ENCODE measurements at regions not wholly inside any gene's neighbourhood (a gene's known extent, or its start where the extent isn't known, plus 50 kb on each side); places are given as distances from the start of the nearest gene placed in this dataset.

DNA sequence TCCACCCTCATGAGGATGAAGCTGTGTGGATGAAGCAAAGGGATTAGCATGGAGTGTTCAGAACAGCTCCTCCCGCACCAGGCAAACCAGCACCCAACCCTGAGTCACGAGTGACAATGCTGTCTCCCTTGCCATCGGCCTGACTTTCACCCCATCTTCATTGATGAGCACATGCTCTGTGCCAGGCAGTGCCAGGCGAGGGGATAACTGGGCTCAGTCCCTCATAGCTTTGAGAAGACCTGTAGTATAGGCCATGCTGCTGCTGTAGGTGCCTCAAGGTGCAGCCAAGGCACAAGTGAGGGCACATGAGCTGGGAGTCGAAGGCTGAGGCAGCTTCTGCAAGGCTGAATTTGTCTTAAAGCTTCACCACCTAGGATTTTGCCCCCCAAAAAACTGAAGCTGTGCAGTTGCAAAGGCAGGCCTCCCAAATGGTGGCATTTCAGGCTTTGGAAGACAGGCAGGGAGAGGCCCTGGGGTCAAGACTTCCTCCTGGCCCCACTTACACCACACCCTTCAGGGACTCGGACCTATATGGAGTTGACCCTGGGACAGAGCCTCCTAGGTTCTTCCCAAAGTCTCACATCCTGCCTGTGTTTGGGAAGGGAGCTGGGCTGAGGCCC lies 54.2 kb upstream of the GDF10 start:
- no peak for DNase-seq (ENCODE audit: low read depth in 4 of 4, low spot score in 3 of 4)

DNA sequence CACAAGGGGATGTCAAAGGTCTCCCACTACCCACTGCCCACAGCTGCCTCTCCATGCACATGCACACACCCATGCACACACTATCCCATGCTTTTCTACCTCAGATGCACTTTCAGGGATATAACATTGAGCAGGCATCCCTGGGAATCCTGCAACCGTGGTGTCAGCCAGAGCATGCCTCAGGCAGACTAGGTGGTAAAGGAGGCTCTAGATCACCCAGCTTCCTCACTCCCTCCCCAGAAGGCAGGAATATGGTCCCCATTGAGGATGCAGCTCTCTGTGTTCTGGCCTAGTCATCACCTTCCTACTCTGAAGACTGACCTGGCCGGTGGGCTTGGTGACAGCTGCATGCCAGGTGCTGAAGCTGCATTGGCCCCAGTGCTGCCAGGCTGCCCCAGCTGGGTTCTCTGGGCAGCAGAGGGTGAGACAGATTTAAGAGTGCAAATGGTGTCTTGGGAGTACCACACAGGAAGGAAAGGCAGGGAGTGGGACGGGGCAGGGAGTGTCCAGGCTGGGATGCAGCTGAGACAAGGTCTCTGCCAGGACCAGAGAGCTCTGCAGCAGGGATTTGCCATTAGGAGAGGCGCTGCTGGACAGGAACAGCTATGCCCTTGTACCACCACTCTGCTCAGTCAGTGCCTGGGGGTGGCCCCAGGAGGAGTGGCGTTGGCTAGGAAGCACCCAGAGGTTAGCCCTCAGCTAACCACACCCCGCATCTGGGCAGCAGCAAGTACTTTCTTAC lies 53.4 kb upstream of the GDF10 start:
- DNase-seq (ENCODE audit: low read depth in 4 of 4, low spot score in 3 of 4), result no peak

- no peak for DNase-seq (ENCODE audit: low read depth in 4 of 4, low spot score in 3 of 4)
Measured at GRCh38 chr10:47247148-47248059, 52.6 kb upstream of the GDF10 start.

DNA sequence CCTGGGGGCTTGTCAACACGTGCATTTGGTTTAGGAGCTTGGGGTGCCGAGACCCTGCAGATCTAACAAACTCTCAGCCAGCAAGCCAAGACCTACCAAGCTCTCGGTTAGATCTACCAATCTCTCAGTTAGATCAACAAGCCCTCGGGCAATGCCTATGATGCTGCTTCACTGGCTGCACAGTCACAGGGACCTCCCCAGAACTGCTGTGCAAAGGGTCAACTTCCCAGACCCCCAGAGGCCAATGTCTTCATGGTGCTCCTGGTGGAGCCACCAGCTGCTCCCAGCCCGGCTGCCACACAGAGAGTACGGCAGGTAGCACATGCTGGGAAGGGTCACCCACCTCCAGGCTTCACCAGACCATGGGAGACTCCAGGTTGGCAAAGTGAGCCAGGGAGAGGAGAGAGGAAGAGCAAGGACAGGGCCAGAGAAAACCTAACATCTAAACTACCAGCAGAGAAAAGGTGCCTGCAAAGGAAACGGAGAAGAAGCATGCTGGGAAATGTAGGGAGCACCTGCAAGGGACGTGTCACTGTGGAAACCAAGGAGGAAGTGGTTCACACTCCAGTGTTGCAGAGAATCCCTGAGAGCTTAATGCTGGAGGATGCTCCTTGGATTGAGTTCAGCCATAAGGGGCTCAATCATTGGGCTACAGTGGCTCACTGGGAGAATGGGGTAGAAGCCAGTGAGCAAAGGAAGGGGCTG lies 51.5 kb upstream of the GDF10 start:
- no peak for DNase-seq (ENCODE audit: low read depth in 4 of 4, low spot score in 3 of 4)

DNA sequence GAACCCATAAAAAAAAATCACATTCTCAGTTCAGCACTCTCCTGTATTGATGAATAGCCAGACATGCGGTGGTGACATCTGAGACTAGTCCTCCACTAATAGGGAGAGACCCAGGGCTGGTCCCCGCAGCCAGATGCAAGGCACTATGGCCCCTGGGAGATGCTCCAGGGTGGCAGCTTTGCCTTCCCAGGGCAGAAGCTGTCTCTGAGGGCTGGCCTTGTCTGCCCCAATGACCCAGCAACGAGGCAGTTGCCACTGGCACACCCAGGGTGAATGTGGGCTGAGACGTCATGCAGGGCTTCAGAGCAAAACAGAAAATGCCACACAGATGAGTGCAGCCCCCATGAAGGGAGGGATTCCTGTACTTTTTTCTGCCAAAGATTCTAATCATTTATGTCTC lies 50.1 kb upstream of the GDF10 start:
- DNase-seq (ENCODE audit: low read depth in 4 of 4, low spot score in 3 of 4), result no peak

Measured in left renal pelvis (tissue), 4 donors.